H1 (cell line): ENCODE measurements at regions not wholly inside any gene's neighbourhood (a gene's known extent, or its start where the extent isn't known, plus 50 kb on each side); places are given as distances from the start of the nearest gene placed in this dataset.

Experiments used
- CBX8 ChIP-seq: fragments of 300-800, 300-1000 bp; sonication (generic); IDR thresholded peaks from 2 replicates; pipeline ENCODE4 v1.7.1; 2016; ENCODE audit warnings: low read depth, low read length, borderline replicate concordance
- EGR1 ChIP-seq: IDR thresholded peaks from 2 replicates; pipeline ENCODE4 v1.6.1; 2011; ENCODE audit warnings: low read depth, low read length, borderline replicate concordance
- EP300 ChIP-seq, 2 experiments: IDR thresholded peaks; 1 replicate in 1 of 2; 2 replicates in 1 of 2; pipeline ENCODE4 v1.6.1; 2011 to 2012; ENCODE audit warnings: low read depth in 2 of 2, low read length in 2 of 2, mild to moderate bottlenecking in 2 of 2, borderline replicate concordance in 1 of 2, inconsistent platforms in 1 of 2, moderate library complexity in 1 of 2
- HDAC2 ChIP-seq, 2 experiments: fragments of 300-600 bp in 1 of 2; sonication (generic) in 1 of 2; IDR thresholded peaks; 2 replicates each; pipeline ENCODE4 v1.6.1; 2011 to 2012; ENCODE audit warnings: low read depth in 2 of 2, low read length in 2 of 2, mild to moderate bottlenecking in 2 of 2, moderate library complexity in 2 of 2, borderline replicate concordance in 1 of 2, inconsistent platforms in 1 of 2
- JUN ChIP-seq: IDR thresholded peaks from 2 replicates; pipeline ENCODE4 v1.6.1; 2011; ENCODE audit warnings: low read depth, mild to moderate bottlenecking, improper control_type of control experiment, low read length
- RAD21 ChIP-seq, 2 experiments: IDR thresholded peaks in 1 of 2; conservative IDR thresholded peaks in 1 of 2; 2 replicates each; pipeline ENCODE4 v1.6.1; 2011; ENCODE audit warnings: low read depth in 2 of 2, low read length in 2 of 2, improper control_type of control experiment in 1 of 2, inconsistent platforms in 1 of 2, mild to moderate bottlenecking in 1 of 2, moderate library complexity in 1 of 2
- SP2 ChIP-seq: IDR thresholded peaks from 2 replicates; pipeline ENCODE4 v1.6.1; 2012; ENCODE audit warnings: mild to moderate bottlenecking, low read length, inconsistent platforms
- SRF ChIP-seq: IDR thresholded peaks from 2 replicates; pipeline ENCODE4 v1.6.1; 2011; ENCODE audit warnings: mild to moderate bottlenecking, low read depth, low read length, moderate library complexity
- TAF1 ChIP-seq: IDR thresholded peaks from 2 replicates; pipeline ENCODE4 v1.6.1; 2011; ENCODE audit warnings: mild to moderate bottlenecking, low read depth, low read length
- TF ChIP-seq, protein P1 (sequence below): fragments of 300-600 bp; sonication (generic); IDR thresholded peaks from 2 replicates; pipeline ENCODE4 v1.7.1; 2012; ENCODE audit warnings: low read length, moderate library complexity, mild to moderate bottlenecking, inconsistent platforms; ENCODE audit not compliant: insufficient replicate concordance
- TF ChIP-seq, protein P2 (sequence below): IDR thresholded peaks from 2 replicates; pipeline ENCODE4 v1.6.1; 2012; ENCODE audit warnings: inconsistent platforms

DNA sequence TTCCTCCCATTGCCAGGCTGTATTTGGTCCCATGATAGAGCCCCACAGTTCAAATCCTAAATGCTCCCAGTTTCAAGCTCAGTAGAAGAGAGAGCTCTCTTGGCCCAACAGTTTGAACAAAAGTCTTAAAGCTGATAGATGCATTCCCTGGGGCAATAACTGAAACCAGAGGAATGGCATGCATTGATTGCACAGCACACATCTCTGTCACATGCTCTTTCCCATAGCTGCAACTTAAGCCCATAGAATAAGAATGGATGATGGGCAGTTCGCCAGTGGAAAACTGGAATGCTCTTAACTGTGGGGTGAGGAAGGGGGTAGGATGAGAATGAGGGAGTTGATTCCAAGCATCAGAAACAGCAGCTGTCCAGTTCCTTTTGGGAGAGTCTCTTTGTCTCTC lies 1942.4 kb upstream of the WWC1 start (continued):
- TF ChIP-seq, protein P1, sequence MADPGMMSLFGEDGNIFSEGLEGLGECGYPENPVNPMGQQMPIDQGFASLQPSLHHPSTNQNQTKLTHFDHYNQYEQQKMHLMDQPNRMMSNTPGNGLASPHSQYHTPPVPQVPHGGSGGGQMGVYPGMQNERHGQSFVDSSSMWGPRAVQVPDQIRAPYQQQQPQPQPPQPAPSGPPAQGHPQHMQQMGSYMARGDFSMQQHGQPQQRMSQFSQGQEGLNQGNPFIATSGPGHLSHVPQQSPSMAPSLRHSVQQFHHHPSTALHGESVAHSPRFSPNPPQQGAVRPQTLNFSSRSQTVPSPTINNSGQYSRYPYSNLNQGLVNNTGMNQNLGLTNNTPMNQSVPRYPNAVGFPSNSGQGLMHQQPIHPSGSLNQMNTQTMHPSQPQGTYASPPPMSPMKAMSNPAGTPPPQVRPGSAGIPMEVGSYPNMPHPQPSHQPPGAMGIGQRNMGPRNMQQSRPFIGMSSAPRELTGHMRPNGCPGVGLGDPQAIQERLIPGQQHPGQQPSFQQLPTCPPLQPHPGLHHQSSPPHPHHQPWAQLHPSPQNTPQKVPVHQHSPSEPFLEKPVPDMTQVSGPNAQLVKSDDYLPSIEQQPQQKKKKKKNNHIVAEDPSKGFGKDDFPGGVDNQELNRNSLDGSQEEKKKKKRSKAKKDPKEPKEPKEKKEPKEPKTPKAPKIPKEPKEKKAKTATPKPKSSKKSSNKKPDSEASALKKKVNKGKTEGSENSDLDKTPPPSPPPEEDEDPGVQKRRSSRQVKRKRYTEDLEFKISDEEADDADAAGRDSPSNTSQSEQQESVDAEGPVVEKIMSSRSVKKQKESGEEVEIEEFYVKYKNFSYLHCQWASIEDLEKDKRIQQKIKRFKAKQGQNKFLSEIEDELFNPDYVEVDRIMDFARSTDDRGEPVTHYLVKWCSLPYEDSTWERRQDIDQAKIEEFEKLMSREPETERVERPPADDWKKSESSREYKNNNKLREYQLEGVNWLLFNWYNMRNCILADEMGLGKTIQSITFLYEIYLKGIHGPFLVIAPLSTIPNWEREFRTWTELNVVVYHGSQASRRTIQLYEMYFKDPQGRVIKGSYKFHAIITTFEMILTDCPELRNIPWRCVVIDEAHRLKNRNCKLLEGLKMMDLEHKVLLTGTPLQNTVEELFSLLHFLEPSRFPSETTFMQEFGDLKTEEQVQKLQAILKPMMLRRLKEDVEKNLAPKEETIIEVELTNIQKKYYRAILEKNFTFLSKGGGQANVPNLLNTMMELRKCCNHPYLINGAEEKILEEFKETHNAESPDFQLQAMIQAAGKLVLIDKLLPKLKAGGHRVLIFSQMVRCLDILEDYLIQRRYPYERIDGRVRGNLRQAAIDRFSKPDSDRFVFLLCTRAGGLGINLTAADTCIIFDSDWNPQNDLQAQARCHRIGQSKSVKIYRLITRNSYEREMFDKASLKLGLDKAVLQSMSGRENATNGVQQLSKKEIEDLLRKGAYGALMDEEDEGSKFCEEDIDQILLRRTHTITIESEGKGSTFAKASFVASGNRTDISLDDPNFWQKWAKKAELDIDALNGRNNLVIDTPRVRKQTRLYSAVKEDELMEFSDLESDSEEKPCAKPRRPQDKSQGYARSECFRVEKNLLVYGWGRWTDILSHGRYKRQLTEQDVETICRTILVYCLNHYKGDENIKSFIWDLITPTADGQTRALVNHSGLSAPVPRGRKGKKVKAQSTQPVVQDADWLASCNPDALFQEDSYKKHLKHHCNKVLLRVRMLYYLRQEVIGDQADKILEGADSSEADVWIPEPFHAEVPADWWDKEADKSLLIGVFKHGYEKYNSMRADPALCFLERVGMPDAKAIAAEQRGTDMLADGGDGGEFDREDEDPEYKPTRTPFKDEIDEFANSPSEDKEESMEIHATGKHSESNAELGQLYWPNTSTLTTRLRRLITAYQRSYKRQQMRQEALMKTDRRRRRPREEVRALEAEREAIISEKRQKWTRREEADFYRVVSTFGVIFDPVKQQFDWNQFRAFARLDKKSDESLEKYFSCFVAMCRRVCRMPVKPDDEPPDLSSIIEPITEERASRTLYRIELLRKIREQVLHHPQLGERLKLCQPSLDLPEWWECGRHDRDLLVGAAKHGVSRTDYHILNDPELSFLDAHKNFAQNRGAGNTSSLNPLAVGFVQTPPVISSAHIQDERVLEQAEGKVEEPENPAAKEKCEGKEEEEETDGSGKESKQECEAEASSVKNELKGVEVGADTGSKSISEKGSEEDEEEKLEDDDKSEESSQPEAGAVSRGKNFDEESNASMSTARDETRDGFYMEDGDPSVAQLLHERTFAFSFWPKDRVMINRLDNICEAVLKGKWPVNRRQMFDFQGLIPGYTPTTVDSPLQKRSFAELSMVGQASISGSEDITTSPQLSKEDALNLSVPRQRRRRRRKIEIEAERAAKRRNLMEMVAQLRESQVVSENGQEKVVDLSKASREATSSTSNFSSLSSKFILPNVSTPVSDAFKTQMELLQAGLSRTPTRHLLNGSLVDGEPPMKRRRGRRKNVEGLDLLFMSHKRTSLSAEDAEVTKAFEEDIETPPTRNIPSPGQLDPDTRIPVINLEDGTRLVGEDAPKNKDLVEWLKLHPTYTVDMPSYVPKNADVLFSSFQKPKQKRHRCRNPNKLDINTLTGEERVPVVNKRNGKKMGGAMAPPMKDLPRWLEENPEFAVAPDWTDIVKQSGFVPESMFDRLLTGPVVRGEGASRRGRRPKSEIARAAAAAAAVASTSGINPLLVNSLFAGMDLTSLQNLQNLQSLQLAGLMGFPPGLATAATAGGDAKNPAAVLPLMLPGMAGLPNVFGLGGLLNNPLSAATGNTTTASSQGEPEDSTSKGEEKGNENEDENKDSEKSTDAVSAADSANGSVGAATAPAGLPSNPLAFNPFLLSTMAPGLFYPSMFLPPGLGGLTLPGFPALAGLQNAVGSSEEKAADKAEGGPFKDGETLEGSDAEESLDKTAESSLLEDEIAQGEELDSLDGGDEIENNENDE: no peak
- TF ChIP-seq RAD21 (IDR thresholded peaks at IDR 0.05 in 1 of 2, conservative IDR thresholded peaks at IDR 0.05 in 1 of 2; ENCODE audit: low read depth in 2 of 2, low read length in 2 of 2) (no peak), SRF (no peak), SP2 (no peak), EGR1 (no peak), JUN (no peak), HDAC2 (IDR thresholded peaks at IDR 0.05; ENCODE audit: borderline replicate concordance in 1 of 2, low read depth in 2 of 2, low read length in 2 of 2) (no peak), EP300 (IDR thresholded peaks at IDR 0.05; ENCODE audit: borderline replicate concordance in 1 of 2, low read depth in 2 of 2, low read length in 2 of 2) (no peak), TAF1 (no peak), CBX8 (no peak)
- TF ChIP-seq, protein P2, sequence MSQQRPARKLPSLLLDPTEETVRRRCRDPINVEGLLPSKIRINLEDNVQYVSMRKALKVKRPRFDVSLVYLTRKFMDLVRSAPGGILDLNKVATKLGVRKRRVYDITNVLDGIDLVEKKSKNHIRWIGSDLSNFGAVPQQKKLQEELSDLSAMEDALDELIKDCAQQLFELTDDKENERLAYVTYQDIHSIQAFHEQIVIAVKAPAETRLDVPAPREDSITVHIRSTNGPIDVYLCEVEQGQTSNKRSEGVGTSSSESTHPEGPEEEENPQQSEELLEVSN: no peak
